ENCODE measurements at regions not wholly inside any gene's neighbourhood (a gene's known extent, or its start where the extent isn't known, plus 50 kb on each side); places are given as distances from the start of the nearest gene placed in this dataset.

DNA sequence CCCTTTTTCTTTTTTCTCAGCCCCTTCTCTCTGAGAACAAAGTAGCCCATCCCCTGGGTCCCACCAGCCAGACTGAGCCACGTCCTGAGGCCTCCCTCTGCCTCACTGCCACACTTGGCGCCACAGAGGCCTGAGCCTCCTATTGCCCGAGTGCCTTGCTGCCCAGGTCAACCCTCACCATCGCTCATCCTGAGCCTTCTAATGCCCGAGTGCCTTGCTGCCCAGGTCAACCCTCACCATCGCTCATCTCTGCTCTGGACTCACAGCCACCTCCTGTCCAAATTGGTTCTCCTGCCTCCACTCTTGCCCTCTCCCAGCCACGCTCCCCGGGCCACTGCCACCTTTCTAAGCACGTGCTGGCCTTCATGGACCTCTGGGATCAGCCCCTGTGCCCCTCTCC lies 53.2 kb upstream of the SMNDC1 start:
- Histone ChIP-seq H3K9ac (ENCODE audit: low read length) (no peak overlapping the region), H3K27me3 (ENCODE audit: insufficient read depth, low read depth, low read length) (no peaks in the 10 kb centered on the region), H3K27ac (ENCODE audit: low read length) (no peak overlapping the region), H4K20me1 (ENCODE audit: insufficient read depth) (no peaks in the 10 kb centered on the region), H3K9me3 (ENCODE audit: low read length) (no peaks in the 10 kb centered on the region), H3K4me2 (ENCODE audit: low read length) (no peak overlapping the region), H3K4me3 (ENCODE audit: low read length) (no peak overlapping the region), H3K79me2 (replicated peaks; ENCODE audit: insufficient read depth, low read length) (no peaks in the 10 kb centered on the region), H3F3A (ENCODE audit: insufficient read depth, low read length, poor library complexity, severe bottlenecking) (no peaks in the 10 kb centered on the region), H2AFZ (ENCODE audit: low read depth, low read length) (no peak overlapping the region), H3K36me3 (ENCODE audit: insufficient read depth, low read length) (no peaks in the 10 kb centered on the region), H3K9me2 (ENCODE audit: insufficient read depth, low read length) (no peaks in the 10 kb centered on the region)
- TF ChIP-seq EZH2 (IDR thresholded peaks at IDR 0.05; ENCODE audit: borderline replicate concordance, insufficient read depth, low read length, poor library complexity, severe bottlenecking) (no peak), TAF1 (IDR thresholded peaks at IDR 0.05; ENCODE audit: low read depth) (no peak), EP300 (conservative IDR thresholded peaks at IDR 0.05; ENCODE audit: poor library complexity, severe bottlenecking) (no peak), SMC3 (conservative IDR thresholded peaks at IDR 0.05; ENCODE audit: poor library complexity) (no peak), MXI1 (conservative IDR thresholded peaks at IDR 0.05; ENCODE audit: poor library complexity, severe bottlenecking) (no peak), POLR2AphosphoS5 (IDR thresholded peaks at IDR 0.05) (no peak), RAD21 (conservative IDR thresholded peaks at IDR 0.05) (no peak)
- TF ChIP-seq, protein P1, sequence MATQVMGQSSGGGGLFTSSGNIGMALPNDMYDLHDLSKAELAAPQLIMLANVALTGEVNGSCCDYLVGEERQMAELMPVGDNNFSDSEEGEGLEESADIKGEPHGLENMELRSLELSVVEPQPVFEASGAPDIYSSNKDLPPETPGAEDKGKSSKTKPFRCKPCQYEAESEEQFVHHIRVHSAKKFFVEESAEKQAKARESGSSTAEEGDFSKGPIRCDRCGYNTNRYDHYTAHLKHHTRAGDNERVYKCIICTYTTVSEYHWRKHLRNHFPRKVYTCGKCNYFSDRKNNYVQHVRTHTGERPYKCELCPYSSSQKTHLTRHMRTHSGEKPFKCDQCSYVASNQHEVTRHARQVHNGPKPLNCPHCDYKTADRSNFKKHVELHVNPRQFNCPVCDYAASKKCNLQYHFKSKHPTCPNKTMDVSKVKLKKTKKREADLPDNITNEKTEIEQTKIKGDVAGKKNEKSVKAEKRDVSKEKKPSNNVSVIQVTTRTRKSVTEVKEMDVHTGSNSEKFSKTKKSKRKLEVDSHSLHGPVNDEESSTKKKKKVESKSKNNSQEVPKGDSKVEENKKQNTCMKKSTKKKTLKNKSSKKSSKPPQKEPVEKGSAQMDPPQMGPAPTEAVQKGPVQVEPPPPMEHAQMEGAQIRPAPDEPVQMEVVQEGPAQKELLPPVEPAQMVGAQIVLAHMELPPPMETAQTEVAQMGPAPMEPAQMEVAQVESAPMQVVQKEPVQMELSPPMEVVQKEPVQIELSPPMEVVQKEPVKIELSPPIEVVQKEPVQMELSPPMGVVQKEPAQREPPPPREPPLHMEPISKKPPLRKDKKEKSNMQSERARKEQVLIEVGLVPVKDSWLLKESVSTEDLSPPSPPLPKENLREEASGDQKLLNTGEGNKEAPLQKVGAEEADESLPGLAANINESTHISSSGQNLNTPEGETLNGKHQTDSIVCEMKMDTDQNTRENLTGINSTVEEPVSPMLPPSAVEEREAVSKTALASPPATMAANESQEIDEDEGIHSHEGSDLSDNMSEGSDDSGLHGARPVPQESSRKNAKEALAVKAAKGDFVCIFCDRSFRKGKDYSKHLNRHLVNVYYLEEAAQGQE (IDR thresholded peaks at IDR 0.05; ENCODE audit: borderline replicate concordance): no peak
- TF ChIP-seq, protein P2, sequence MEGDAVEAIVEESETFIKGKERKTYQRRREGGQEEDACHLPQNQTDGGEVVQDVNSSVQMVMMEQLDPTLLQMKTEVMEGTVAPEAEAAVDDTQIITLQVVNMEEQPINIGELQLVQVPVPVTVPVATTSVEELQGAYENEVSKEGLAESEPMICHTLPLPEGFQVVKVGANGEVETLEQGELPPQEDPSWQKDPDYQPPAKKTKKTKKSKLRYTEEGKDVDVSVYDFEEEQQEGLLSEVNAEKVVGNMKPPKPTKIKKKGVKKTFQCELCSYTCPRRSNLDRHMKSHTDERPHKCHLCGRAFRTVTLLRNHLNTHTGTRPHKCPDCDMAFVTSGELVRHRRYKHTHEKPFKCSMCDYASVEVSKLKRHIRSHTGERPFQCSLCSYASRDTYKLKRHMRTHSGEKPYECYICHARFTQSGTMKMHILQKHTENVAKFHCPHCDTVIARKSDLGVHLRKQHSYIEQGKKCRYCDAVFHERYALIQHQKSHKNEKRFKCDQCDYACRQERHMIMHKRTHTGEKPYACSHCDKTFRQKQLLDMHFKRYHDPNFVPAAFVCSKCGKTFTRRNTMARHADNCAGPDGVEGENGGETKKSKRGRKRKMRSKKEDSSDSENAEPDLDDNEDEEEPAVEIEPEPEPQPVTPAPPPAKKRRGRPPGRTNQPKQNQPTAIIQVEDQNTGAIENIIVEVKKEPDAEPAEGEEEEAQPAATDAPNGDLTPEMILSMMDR (IDR thresholded peaks at IDR 0.05; ENCODE audit: poor library complexity, severe bottlenecking): no peak

DNA sequence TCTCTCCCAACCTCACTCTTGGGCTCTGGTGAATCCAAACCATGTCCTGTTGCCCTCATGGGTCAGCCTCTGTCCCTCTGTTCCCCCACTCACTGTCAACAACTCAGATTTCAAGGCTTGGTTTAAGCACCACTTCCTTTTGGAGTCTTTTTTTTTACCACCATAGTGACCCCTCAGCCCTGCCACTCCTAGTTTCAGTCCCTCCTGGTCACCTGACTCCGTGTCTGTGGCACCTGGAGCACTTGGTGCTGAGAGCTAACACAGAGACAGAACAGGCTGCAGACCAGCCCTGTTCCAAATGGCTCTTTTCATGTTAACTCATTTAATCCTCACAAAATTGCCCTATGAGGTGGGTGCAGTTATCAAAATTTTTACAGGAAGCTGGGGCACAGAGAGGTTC lies 53.6 kb upstream of the SMNDC1 start:
- no peaks in the 10 kb centered on the region for H4K20me1 ChIP-seq (ENCODE audit: insufficient read depth)
- no peak overlapping the region for H3K9ac ChIP-seq (ENCODE audit: low read length)

More for the DNA sequence above, 53.6 kb upstream of the SMNDC1 start:
- no peaks in the 10 kb centered on the region for H3K9me2 ChIP-seq (ENCODE audit: insufficient read depth, low read length)
- no peak overlapping the region for H3K4me3 ChIP-seq (ENCODE audit: low read length)
- no peak for TF ChIP-seq EP300 (conservative IDR thresholded peaks at IDR 0.05; ENCODE audit: poor library complexity, severe bottlenecking)
- H3K27me3 ChIP-seq (ENCODE audit: insufficient read depth, low read depth, low read length): no peaks in the 10 kb centered on the region
- H3F3A ChIP-seq (ENCODE audit: insufficient read depth, low read length, poor library complexity, severe bottlenecking): no peaks in the 10 kb centered on the region
- H3K79me2 ChIP-seq (replicated peaks; ENCODE audit: insufficient read depth, low read length): no peaks in the 10 kb centered on the region
- H2AFZ ChIP-seq (ENCODE audit: low read depth, low read length): no peak overlapping the region
- H3K9me3 ChIP-seq (ENCODE audit: low read length): no peaks in the 10 kb centered on the region
- no peak overlapping the region for H3K27ac ChIP-seq (ENCODE audit: low read length)
- H3K36me3 ChIP-seq (ENCODE audit: insufficient read depth, low read length): no peaks in the 10 kb centered on the region
- H3K4me2 ChIP-seq (ENCODE audit: low read length): no peak overlapping the region

All from neural cell (in vitro differentiated cells).